ENCODE measurements at regions not wholly inside any gene's neighbourhood (a gene's known extent, or its start where the extent isn't known, plus 50 kb on each side); places are given as distances from the start of the nearest gene placed in this dataset.
"Not testable (repeated sequence)": the region's sequence is repeated elsewhere in the genome, so short reads cannot be mapped to it uniquely, and the experiment has no call there.

GRCh38 chr5:159498630-159499029 is 168.3 kb upstream of the IL12B start:
- H3K36me3 Mint-ChIP-seq (ENCODE audit: low read depth, unreplicated experiment), result no peaks in the 10 kb centered on the region
- Histone ChIP-seq H3K27ac (ENCODE audit: low read depth, low read length) (no peak overlapping the region), H3K4me3 (ENCODE audit: insufficient read depth, low read depth, low read length) (no peak overlapping the region), H3K4me2 (ENCODE audit: low read length) (no peak overlapping the region), H4K20me1 (ENCODE audit: insufficient read depth, low read length) (no peaks in the 10 kb centered on the region), H3K4me1 (ENCODE audit: insufficient read depth, low read length) (no peaks in the 10 kb centered on the region), H2AFZ (ENCODE audit: low read depth, low read length) (no peak overlapping the region), H3K27me3 (ENCODE audit: insufficient read depth, low read length) (no peaks in the 10 kb centered on the region), H3K9me3 (ENCODE audit: insufficient read depth, low read depth, low read length) (no peaks in the 10 kb centered on the region), H3K36me3 (ENCODE audit: insufficient read depth, low read length) (no peaks in the 10 kb centered on the region), H3K79me2 (ENCODE audit: insufficient read depth, low read length) (no peaks in the 10 kb centered on the region), H3K9ac (ENCODE audit: low read length) (no peak overlapping the region)
- peaks cover 12% of the 10 kb centered on the region for H3K27me3 Mint-ChIP-seq (ENCODE audit: low read depth, unreplicated experiment)
- no peaks in the 10 kb centered on the region for H3K4me1 Mint-ChIP-seq (ENCODE audit: low read depth, unreplicated experiment)
- TF ChIP-seq CTCF (IDR thresholded peaks at IDR 0.05; ENCODE audit: insufficient read depth, low read depth, low read length) (no peak), EZH2 (IDR thresholded peaks at IDR 0.05; ENCODE audit: insufficient read depth, low read length) (no peak)
- H3K9me3 Mint-ChIP-seq (ENCODE audit: unreplicated experiment), result no peaks in the 10 kb centered on the region
- FAIRE-seq (no peak), DNase-seq (ENCODE audit: low read depth) (no peak)
- H3K4me3 Mint-ChIP-seq (ENCODE audit: unreplicated experiment), result no peak overlapping the region
- no peak overlapping the region for H3K27ac Mint-ChIP-seq (ENCODE audit: unreplicated experiment)

- H3K4me2 ChIP-seq (ENCODE audit: low read length); H3K27me3 Mint-ChIP-seq (ENCODE audit: low read depth, unreplicated experiment); DNase-seq (ENCODE audit: low read depth); H3K9me3 Mint-ChIP-seq (ENCODE audit: unreplicated experiment); H3K27ac Mint-ChIP-seq (ENCODE audit: unreplicated experiment); H2AFZ ChIP-seq (ENCODE audit: low read depth, low read length); H3K79me2 ChIP-seq (ENCODE audit: insufficient read depth, low read length); H3K4me3 ChIP-seq (ENCODE audit: insufficient read depth, low read depth, low read length); H3K36me3 ChIP-seq (ENCODE audit: insufficient read depth, low read length); H3K9me3 ChIP-seq (ENCODE audit: insufficient read depth, low read depth, low read length); H3K36me3 Mint-ChIP-seq (ENCODE audit: low read depth, unreplicated experiment); H4K20me1 ChIP-seq (ENCODE audit: insufficient read depth, low read length); H3K4me1 ChIP-seq (ENCODE audit: insufficient read depth, low read length); H3K9ac ChIP-seq (ENCODE audit: low read length); H3K4me3 Mint-ChIP-seq (ENCODE audit: unreplicated experiment); H3K27ac ChIP-seq (ENCODE audit: low read depth, low read length); FAIRE-seq; H3K27me3 ChIP-seq (ENCODE audit: insufficient read depth, low read length): not testable (repeated sequence)
- peaks cover 12% of the 10 kb centered on the region for H3K4me1 Mint-ChIP-seq (ENCODE audit: low read depth, unreplicated experiment)
Observed at GRCh38 chr5:159502116-159502515, 171.8 kb upstream of the IL12B start.

GRCh38 chr5:159503236-159503635 is 172.9 kb upstream of the IL12B start:
- Mint-ChIP-seq H3K4me1 (ENCODE audit: low read depth, unreplicated experiment) (peaks cover 12% of the 10 kb centered on the region), H3K4me3 (ENCODE audit: unreplicated experiment) (no peak overlapping the region), H3K36me3 (ENCODE audit: low read depth, unreplicated experiment) (no peaks in the 10 kb centered on the region), H3K27me3 (ENCODE audit: low read depth, unreplicated experiment) (no peaks in the 10 kb centered on the region), H3K27ac (ENCODE audit: unreplicated experiment) (no peak overlapping the region), H3K9me3 (ENCODE audit: unreplicated experiment) (no peaks in the 10 kb centered on the region)
- no peak overlapping the region for H3K9ac ChIP-seq (ENCODE audit: low read length)
- no peaks in the 10 kb centered on the region for H3K36me3 ChIP-seq (ENCODE audit: insufficient read depth, low read length)
- DNase-seq (ENCODE audit: low read depth) (peak; percentile 17), FAIRE-seq (no peak)
- no peaks in the 10 kb centered on the region for H3K9me3 ChIP-seq (ENCODE audit: insufficient read depth, low read depth, low read length)
- H3K27ac ChIP-seq (ENCODE audit: low read depth, low read length), result no peak overlapping the region
- H3K4me2 ChIP-seq (ENCODE audit: low read length), result no peak overlapping the region
- H3K4me3 ChIP-seq (ENCODE audit: insufficient read depth, low read depth, low read length), result no peak overlapping the region
- H3K27me3 ChIP-seq (ENCODE audit: insufficient read depth, low read length), result no peaks in the 10 kb centered on the region
- no peak for TF ChIP-seq CTCF (IDR thresholded peaks at IDR 0.05; ENCODE audit: insufficient read depth, low read depth, low read length)
- TF ChIP-seq EZH2 (IDR thresholded peaks at IDR 0.05; ENCODE audit: insufficient read depth, low read length), result no peak
- no peaks in the 10 kb centered on the region for H4K20me1 ChIP-seq (ENCODE audit: insufficient read depth, low read length)
- peaks cover 6% of the 10 kb centered on the region for H3K4me1 ChIP-seq (ENCODE audit: insufficient read depth, low read length)
- no peaks in the 10 kb centered on the region for H3K79me2 ChIP-seq (ENCODE audit: insufficient read depth, low read length)
- no peak overlapping the region for H2AFZ ChIP-seq (ENCODE audit: low read depth, low read length)
